K562 (cell line): ENCODE measurements at regions not wholly inside any gene's neighbourhood (a gene's known extent, or its start where the extent isn't known, plus 50 kb on each side); places are given as distances from the start of the nearest gene placed in this dataset.

Source experiments
- ATAC-seq: fragments of 200-7000 bp; cut with Tn5 transposase; 3 replicates; pipeline ENCODE4 v1.9.1; 2020; ENCODE audit warnings: moderate library complexity
- BruUV-seq: library from RNA; stranded (reverse); fragments of 400-500 nt; replicated peaks from 2 replicates; lab custom pipeline; 2021; lab: Mats Ljungman, UMichigan
- CTCF ChIA-PET: fragments of 300-600 bp; formaldehyde crosslinking; extraction: SDS; loops from one replicate; lab custom pipeline; 2021; ENCODE audit warnings: low intra/inter-chr PET ratio; lab: Yijun Ruan, JAX
- POLR2A ChIA-PET: fragments of 300-600, 350-650 bp; sonication (Branson Sonifier 250); formaldehyde crosslinking; extraction: SDS; loops from one replicate; lab custom pipeline; 2021; ENCODE audit warnings: antibody characterized with exemption, inconsistent platforms; lab: Yijun Ruan, JAX
- DNase-seq, 4 experiments: peaks; one replicate each; pipeline versions ENCODE4 v3.0.0 to v3.0.0-alpha.2; 2011 to 2018; ENCODE audit warnings: low spot score in 3 of 4, mixed read lengths in 3 of 4; ENCODE audit errors: extremely low read depth in 1 of 4
- FAIRE-seq: peaks from 2 replicates; lab custom pipeline; 2011; peaks lifted over from hg19 to GRCh38; lab: Jason Lieb, UNC
- H2AFZ ChIP-seq: 2 replicates; pipeline ENCODE4 v1.6.0; 2011; ENCODE audit warnings: low read depth, low read length, control low read depth, inconsistent platforms
- H3K27ac ChIP-seq: fragments of 200-600 bp; 3 replicates; pipeline ENCODE4 v1.8.0; 2011; ENCODE audit warnings: low read depth, mild to moderate bottlenecking, control low read depth, inconsistent platforms, low read length, moderate library complexity, mixed read lengths; ENCODE audit errors: extremely low read depth
- H3K27me3 ChIP-seq, 2 experiments: fragments of 300-600 bp in 1 of 2; 2 replicates in 1 of 2; 3 replicates in 1 of 2; pipeline versions ENCODE4 v1.6.0 to v1.8.0; 2011; ENCODE audit warnings: inconsistent platforms in 2 of 2, low read length in 2 of 2, mild to moderate bottlenecking in 1 of 2, mixed read lengths in 1 of 2, moderate library complexity in 1 of 2; ENCODE audit not compliant: control insufficient read depth in 2 of 2, insufficient read depth in 2 of 2
- H3K36me3 ChIP-seq: fragments of 300-600 bp; 3 replicates; pipeline ENCODE4 v1.8.0; 2011; ENCODE audit warnings: mild to moderate bottlenecking, low read length, inconsistent platforms; ENCODE audit not compliant: control insufficient read depth, insufficient read depth
- H3K4me1 ChIP-seq, 2 experiments: fragments of 200-600 bp in 1 of 2; replicated peaks in 1 of 2; 2 replicates in 1 of 2; 3 replicates in 1 of 2; pipeline versions ENCODE4 v1.5.1 to v1.8.0; 2011; ENCODE audit warnings: inconsistent platforms in 2 of 2, low read length in 2 of 2, mild to moderate bottlenecking in 1 of 2, mixed read lengths in 1 of 2, moderate library complexity in 1 of 2; ENCODE audit not compliant: control insufficient read depth in 2 of 2, insufficient read depth in 2 of 2
- H3K4me2 ChIP-seq: 2 replicates; pipeline ENCODE4 v1.6.1; 2011; ENCODE audit warnings: low read length, control low read depth, inconsistent platforms, mixed read lengths; ENCODE audit not compliant: insufficient read depth
- H3K4me3 ChIP-seq: fragments of 200-600 bp; sonication (generic), shearing (Covaris generic); 2 replicates; pipeline ENCODE4 v1.5.1; 2016; ENCODE audit warnings: control low read depth, inconsistent platforms
- H3K79me2 ChIP-seq: fragments of 200-600 bp; 3 replicates; pipeline ENCODE4 v1.8.0; 2011; ENCODE audit warnings: low read length, inconsistent platforms; ENCODE audit not compliant: control insufficient read depth, insufficient read depth
- H3K9ac ChIP-seq, 2 experiments: 2 replicates each; pipeline versions ENCODE4 v1.6.0 to v1.6.1; 2011; ENCODE audit warnings: low read depth in 2 of 2, low read length in 2 of 2, control low read depth in 1 of 2, inconsistent platforms in 1 of 2, mild to moderate bottlenecking in 1 of 2, mixed read lengths in 1 of 2; ENCODE audit not compliant: insufficient read depth in 1 of 2
- H3K9me1 ChIP-seq: one replicate; pipeline ENCODE4 v1.6.0; 2011; ENCODE audit warnings: inconsistent platforms, mild to moderate bottlenecking, low read length, moderate library complexity; ENCODE audit not compliant: control insufficient read depth, insufficient read depth
- H3K9me3 ChIP-seq: replicated peaks from 2 replicates; pipeline ENCODE4 v1.5.1; 2011; ENCODE audit warnings: low read depth, low read length, inconsistent platforms; ENCODE audit not compliant: control insufficient read depth, insufficient read depth
- H4K20me1 ChIP-seq: replicated peaks from 2 replicates; pipeline ENCODE4 v1.6.1; 2011; ENCODE audit warnings: low read length, inconsistent platforms, mixed read lengths; ENCODE audit not compliant: control insufficient read depth, insufficient read depth
- ETV5 ChIP-seq: sonication (generic); formaldehyde crosslinking; IDR thresholded peaks from 2 replicates; pipeline ENCODE4 v1.4.0; 2020; ENCODE audit warnings: low read depth, mild to moderate bottlenecking, missing genetic modification reagents
- FOXK1 ChIP-seq: sonication (generic); formaldehyde crosslinking; IDR thresholded peaks from 2 replicates; pipeline ENCODE4 v1.8.0; 2022; ENCODE audit warnings: missing genetic modification reagents, mild to moderate bottlenecking, borderline replicate concordance
- GABPB2 ChIP-seq: fragments of 250-450 bp; sonication (Bioruptor Pico); conservative IDR thresholded peaks from 2 replicates; pipeline ENCODE4 v1.5.1; 2021; ENCODE audit warnings: mild to moderate bottlenecking
- ZNF551 ChIP-seq: fragments of 250-450 bp; sonication (Bioruptor Pico); IDR thresholded peaks from 2 replicates; pipeline ENCODE4 v1.5.0; 2021; ENCODE audit warnings: mild to moderate bottlenecking, moderate library complexity
- WGBS: fragments of 100-300 bp; shearing (Covaris generic); methylation state at CpG from one replicate; pipeline ENCODE4 v1.1.6; 2016; ENCODE audit warnings: low coverage, mixed read lengths; ENCODE audit not compliant: insufficient coverage; ENCODE audit errors: missing lambda C conversion rate; 5-methylcytosine and 5-hydroxymethylcytosine counted together
- in situ Hi-C: fragments of 300-500 bp; cut with MboI; formaldehyde crosslinking; loops from 4 replicates; pipeline ENCODE4 v1.15.0; 2018; ENCODE audit warnings: inconsistent platforms, mixed read lengths
- intact Hi-C: fragments of 100-400 bp; cut with micrococcal nuclease; formaldehyde crosslinking; loops from 2 replicates; pipeline ENCODE4 v1.14.2; 2022
- TF ChIP-seq, protein P1 (sequence below): IDR thresholded peaks from 2 replicates; pipeline ENCODE4 v1.6.1; 2012; ENCODE audit warnings: low read depth, low read length, improper control_type of control experiment, borderline replicate concordance
- TF ChIP-seq, protein P2 (sequence below): sonication (generic); formaldehyde crosslinking; IDR thresholded peaks from 2 replicates; pipeline ENCODE4 v1.8.1; 2023; ENCODE audit warnings: mild to moderate bottlenecking, missing genetic modification reagents
- TF ChIP-seq, protein P3 (sequence below): fragments of 450-650 bp; formaldehyde crosslinking; IDR thresholded peaks from 2 replicates; pipeline ENCODE4 v1.4.0; 2022; ENCODE audit warnings: mild to moderate bottlenecking, moderate library complexity
- TF ChIP-seq, protein P4 (sequence below): fragments of 450-650 bp; formaldehyde crosslinking; IDR thresholded peaks from 2 replicates; pipeline ENCODE4 v1.4.0; 2020; ENCODE audit warnings: mild to moderate bottlenecking, moderate library complexity

DNA sequence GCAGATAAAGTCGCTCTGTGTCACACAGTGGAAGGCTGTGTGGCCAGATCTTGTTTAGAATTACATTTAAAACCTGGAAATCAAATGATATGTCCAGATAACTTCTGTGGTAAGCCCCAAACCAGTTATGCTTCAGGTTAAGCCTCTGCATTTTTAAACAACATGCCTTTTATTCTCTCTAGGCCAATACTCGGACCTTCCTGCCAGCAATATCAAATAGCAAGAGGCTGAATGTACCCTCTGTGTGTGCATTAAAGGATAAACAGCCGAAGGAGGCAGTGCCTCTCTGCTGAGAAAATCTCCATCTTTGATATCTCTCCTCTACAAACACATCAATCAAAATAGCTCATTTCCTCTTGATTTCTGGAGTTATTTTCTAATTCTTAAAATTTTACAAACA is 67.1 kb upstream of the TMEM260 start:
- ChIA-PET CTCF (no interaction called here), POLR2A (no interaction called here)
- Histone ChIP-seq H3K79me2 (no peaks in the 10 kb centered on the region), H3K4me2 (no peak overlapping the region), H3K4me1 (no peaks in the 10 kb centered on the region), H3K27me3 (peaks cover 5% of the 10 kb centered on the region in 2 experiments), H3K27ac (no peak overlapping the region), H4K20me1 (no peaks in the 10 kb centered on the region), H3K9ac (no peak overlapping the region), H3K9me1 (no peaks in the 10 kb centered on the region), H3K9me3 (no peaks in the 10 kb centered on the region), H3K36me3 (no peaks in the 10 kb centered on the region), H2AFZ (no peak overlapping the region), H3K4me3 (no peak overlapping the region)
- FAIRE-seq = no peak
- ATAC-seq = no peak
- WGBS = 0% methylated on average over 3 of the region's 3 CpGs
- no peak for DNase-seq
- in situ Hi-C loops = no loop called here
- intact Hi-C loops = no loop called here
- no TSS peak for BruUV-seq
- no peak for TF ChIP-seq FOXK1 (CRISPR knock-in tag)
- TF ChIP-seq, protein P1, sequence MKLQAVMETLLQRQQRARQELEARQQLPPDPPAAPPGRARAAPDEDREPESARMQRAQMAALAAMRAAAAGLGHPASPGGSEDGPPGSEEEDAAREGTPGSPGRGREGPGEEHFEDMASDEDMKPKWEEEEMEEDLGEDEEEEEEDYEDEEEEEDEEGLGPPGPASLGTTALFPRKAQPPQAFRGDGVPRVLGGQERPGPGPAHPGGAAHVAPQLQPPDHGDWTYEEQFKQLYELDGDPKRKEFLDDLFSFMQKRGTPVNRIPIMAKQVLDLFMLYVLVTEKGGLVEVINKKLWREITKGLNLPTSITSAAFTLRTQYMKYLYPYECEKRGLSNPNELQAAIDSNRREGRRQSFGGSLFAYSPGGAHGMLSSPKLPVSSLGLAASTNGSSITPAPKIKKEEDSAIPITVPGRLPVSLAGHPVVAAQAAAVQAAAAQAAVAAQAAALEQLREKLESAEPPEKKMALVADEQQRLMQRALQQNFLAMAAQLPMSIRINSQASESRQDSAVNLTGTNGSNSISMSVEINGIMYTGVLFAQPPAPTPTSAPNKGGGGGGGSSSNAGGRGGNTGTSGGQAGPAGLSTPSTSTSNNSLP = no peak
- TF ChIP-seq ETV5 (CRISPR knock-in tag) = no peak
- TF ChIP-seq, protein P2, sequence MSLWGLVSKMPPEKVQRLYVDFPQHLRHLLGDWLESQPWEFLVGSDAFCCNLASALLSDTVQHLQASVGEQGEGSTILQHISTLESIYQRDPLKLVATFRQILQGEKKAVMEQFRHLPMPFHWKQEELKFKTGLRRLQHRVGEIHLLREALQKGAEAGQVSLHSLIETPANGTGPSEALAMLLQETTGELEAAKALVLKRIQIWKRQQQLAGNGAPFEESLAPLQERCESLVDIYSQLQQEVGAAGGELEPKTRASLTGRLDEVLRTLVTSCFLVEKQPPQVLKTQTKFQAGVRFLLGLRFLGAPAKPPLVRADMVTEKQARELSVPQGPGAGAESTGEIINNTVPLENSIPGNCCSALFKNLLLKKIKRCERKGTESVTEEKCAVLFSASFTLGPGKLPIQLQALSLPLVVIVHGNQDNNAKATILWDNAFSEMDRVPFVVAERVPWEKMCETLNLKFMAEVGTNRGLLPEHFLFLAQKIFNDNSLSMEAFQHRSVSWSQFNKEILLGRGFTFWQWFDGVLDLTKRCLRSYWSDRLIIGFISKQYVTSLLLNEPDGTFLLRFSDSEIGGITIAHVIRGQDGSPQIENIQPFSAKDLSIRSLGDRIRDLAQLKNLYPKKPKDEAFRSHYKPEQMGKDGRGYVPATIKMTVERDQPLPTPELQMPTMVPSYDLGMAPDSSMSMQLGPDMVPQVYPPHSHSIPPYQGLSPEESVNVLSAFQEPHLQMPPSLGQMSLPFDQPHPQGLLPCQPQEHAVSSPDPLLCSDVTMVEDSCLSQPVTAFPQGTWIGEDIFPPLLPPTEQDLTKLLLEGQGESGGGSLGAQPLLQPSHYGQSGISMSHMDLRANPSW = no peak
- TF ChIP-seq GABPB2 (CRISPR knock-in tag) = no peak
- TF ChIP-seq, protein P3, sequence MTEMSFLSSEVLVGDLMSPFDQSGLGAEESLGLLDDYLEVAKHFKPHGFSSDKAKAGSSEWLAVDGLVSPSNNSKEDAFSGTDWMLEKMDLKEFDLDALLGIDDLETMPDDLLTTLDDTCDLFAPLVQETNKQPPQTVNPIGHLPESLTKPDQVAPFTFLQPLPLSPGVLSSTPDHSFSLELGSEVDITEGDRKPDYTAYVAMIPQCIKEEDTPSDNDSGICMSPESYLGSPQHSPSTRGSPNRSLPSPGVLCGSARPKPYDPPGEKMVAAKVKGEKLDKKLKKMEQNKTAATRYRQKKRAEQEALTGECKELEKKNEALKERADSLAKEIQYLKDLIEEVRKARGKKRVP (CRISPR knock-in tag) = no peak
- TF ChIP-seq, protein P4, sequence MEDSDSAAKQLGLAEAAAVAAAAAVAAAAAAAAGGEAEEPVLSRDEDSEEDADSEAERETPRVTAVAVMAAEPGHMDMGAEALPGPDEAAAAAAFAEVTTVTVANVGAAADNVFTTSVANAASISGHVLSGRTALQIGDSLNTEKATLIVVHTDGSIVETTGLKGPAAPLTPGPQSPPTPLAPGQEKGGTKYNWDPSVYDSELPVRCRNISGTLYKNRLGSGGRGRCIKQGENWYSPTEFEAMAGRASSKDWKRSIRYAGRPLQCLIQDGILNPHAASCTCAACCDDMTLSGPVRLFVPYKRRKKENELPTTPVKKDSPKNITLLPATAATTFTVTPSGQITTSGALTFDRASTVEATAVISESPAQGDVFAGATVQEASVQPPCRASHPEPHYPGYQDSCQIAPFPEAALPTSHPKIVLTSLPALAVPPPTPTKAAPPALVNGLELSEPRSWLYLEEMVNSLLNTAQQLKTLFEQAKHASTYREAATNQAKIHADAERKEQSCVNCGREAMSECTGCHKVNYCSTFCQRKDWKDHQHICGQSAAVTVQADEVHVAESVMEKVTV (CRISPR knock-in tag) = no peak
- TF ChIP-seq ZNF551 = no peak
